NCI-H2171 treated with DMSO at 0.1 percent for 48 hours (cell line): ENCODE measurements at regions not wholly inside any gene's neighbourhood (a gene's known extent, or its start where the extent isn't known, plus 50 kb on each side); places are given as distances from the start of the nearest gene placed in this dataset.
A peak's percentile ranks its signal among the peaks of the same experiment; 100 is the strongest.
"Not testable (repeated sequence)": the region's sequence is repeated elsewhere in the genome, so short reads cannot be mapped to it uniquely, and the experiment has no call there.

Experiments used
- DNase-seq: peaks from one replicate; lab custom pipeline; 2025; lab: John Stamatoyannopoulos, UW

GRCh38 chr2:172288603-172289002, 138.8 kb upstream of the ITGA6 start:
- DNase-seq, result peak; percentile 30

GRCh38 chr2:172293952-172294351, 133.4 kb upstream of the ITGA6 start:
- DNase-seq, result no peak

GRCh38 chr2:172294983-172295382, 132.4 kb upstream of the ITGA6 start:
- DNase-seq, result no peak

- DNase-seq, result no peak
Observed at GRCh38 chr2:172295677-172296076, 131.7 kb upstream of the ITGA6 start.

- DNase-seq, result no peak
Observed at GRCh38 chr2:172296267-172297046, 130.9 kb upstream of the ITGA6 start.

GRCh38 chr2:172297531-172297930, 129.9 kb upstream of the ITGA6 start:
- no peak for DNase-seq

GRCh38 chr2:172297950-172298349, 129.4 kb upstream of the ITGA6 start:
- DNase-seq, result no peak

GRCh38 chr2:172299741-172300140, 127.6 kb upstream of the ITGA6 start:
- DNase-seq, result peak; percentile 19

- DNase-seq, result no peak
Observed at GRCh38 chr2:172300851-172301250, 126.5 kb upstream of the ITGA6 start.

GRCh38 chr2:172305066-172305465, 122.3 kb upstream of the ITGA6 start:
- peak; percentile 65 for DNase-seq

GRCh38 chr2:172307800-172308199, 119.6 kb upstream of the ITGA6 start:
- DNase-seq, result no peak

GRCh38 chr2:172308253-172308935, 119.0 kb upstream of the ITGA6 start:
- no peak for DNase-seq

GRCh38 chr2:172311921-172312345, 115.5 kb upstream of the ITGA6 start:
- peak; percentile 86 for DNase-seq

GRCh38 chr2:172313715-172314341, 113.6 kb upstream of the ITGA6 start:
- no peak for DNase-seq

GRCh38 chr2:172315070-172315469, 112.3 kb upstream of the ITGA6 start:
- not testable (repeated sequence) for DNase-seq

- DNase-seq, result no peak
Observed at GRCh38 chr2:172322049-172322448, 105.3 kb upstream of the ITGA6 start.

- no peak for DNase-seq
Observed at GRCh38 chr2:172323256-172323655, 104.1 kb upstream of the ITGA6 start.

- DNase-seq, result peak; percentile 92
Observed at GRCh38 chr2:172323861-172324597, 103.4 kb upstream of the ITGA6 start.

GRCh38 chr2:172326211-172326509, 101.2 kb upstream of the ITGA6 start:
- DNase-seq, result no peak

GRCh38 chr2:172328103-172328841, 99.1 kb upstream of the ITGA6 start:
- DNase-seq, result no peak

- no peak for DNase-seq
Observed at GRCh38 chr2:172329416-172329773, 98.0 kb upstream of the ITGA6 start.
